ENCODE measurements at regions not wholly inside any gene's neighbourhood (a gene's known extent, or its start where the extent isn't known, plus 50 kb on each side); places are given as distances from the start of the nearest gene placed in this dataset.

DNA sequence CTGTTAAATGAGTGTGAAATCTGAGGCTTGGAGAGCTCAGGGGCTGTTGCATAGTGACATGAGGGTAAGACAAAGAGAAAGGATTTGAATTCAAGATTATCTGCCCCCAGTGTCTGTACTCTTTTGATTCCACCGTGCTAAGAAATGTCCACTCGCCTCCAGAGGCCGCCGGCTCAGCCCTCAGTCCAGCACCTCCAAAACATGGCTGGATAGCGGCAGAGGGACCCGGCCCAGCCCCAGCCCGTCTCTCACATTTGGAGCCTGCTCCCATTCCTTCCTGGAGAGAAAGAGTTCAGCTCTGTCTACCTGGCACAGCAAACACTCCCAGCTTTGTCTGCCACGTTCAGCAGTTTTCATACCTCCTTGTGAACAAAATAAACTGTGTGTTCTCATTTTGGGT is 84.8 kb upstream of the IQSEC1 start:
- H4K20me1 ChIP-seq (ENCODE audit: control insufficient read depth, insufficient read depth) = no peaks in the 10 kb centered on the region
- H3K27me3 ChIP-seq (replicated peaks in 1 of 2; ENCODE audit: control insufficient read depth in 2 of 2, insufficient read depth in 2 of 2, low read length in 1 of 2) = no peaks in the 10 kb centered on the region; a peak in 2 of 4 replicates
- DNase-seq (ENCODE audit: low read depth, low spot score) = no peak
- ChIA-PET POLR2A (no interaction called here), SMC1A (ENCODE audit: uncharacterized antibody, unreplicated experiment) (no interaction called here), CTCF (no interaction called here), RAD21 (ENCODE audit: unreplicated experiment) (no interaction called here)
- peaks cover 2% of the 10 kb centered on the region; the same call in 1 of the 3 replicates for H3K9me3 ChIP-seq (replicated peaks; ENCODE audit: control insufficient read depth, insufficient read depth, low read length)
- no peak for TF ChIP-seq SPI1 (IDR thresholded peaks at IDR 0.05; ENCODE audit: borderline replicate concordance, insufficient read depth, low read depth, low read length)
- TF ChIP-seq GABPA (IDR thresholded peaks at IDR 0.05; ENCODE audit: low read depth) = no peak
- TF ChIP-seq DPF2 (IDR thresholded peaks at IDR 0.05) = no peak
- no peak for TF ChIP-seq SMC3 (IDR thresholded peaks at IDR 0.05; ENCODE audit: borderline replicate concordance, low read length)
- no peak for TF ChIP-seq SMARCA5 (IDR thresholded peaks at IDR 0.05)
- TF ChIP-seq KLF5 (IDR thresholded peaks at IDR 0.05; ENCODE audit: partially characterized antibody) = no peak
- TF ChIP-seq MXI1 (IDR thresholded peaks at IDR 0.05; ENCODE audit: low read depth, low read length) = no peak
- TF ChIP-seq EZH2 (IDR thresholded peaks at IDR 0.05; ENCODE audit: borderline replicate concordance, control insufficient read depth, low read depth, low read length) = no peak
- no peak for TF ChIP-seq NFYB (IDR thresholded peaks at IDR 0.05; ENCODE audit: insufficient read depth, low read depth, low read length)
- no peak for TF ChIP-seq CBFB (IDR thresholded peaks at IDR 0.05; ENCODE audit: low read depth)
- no peak for TF ChIP-seq RELA (IDR thresholded peaks at IDR 0.05; ENCODE audit: borderline replicate concordance, partially characterized antibody)
- TF ChIP-seq, protein P1, sequence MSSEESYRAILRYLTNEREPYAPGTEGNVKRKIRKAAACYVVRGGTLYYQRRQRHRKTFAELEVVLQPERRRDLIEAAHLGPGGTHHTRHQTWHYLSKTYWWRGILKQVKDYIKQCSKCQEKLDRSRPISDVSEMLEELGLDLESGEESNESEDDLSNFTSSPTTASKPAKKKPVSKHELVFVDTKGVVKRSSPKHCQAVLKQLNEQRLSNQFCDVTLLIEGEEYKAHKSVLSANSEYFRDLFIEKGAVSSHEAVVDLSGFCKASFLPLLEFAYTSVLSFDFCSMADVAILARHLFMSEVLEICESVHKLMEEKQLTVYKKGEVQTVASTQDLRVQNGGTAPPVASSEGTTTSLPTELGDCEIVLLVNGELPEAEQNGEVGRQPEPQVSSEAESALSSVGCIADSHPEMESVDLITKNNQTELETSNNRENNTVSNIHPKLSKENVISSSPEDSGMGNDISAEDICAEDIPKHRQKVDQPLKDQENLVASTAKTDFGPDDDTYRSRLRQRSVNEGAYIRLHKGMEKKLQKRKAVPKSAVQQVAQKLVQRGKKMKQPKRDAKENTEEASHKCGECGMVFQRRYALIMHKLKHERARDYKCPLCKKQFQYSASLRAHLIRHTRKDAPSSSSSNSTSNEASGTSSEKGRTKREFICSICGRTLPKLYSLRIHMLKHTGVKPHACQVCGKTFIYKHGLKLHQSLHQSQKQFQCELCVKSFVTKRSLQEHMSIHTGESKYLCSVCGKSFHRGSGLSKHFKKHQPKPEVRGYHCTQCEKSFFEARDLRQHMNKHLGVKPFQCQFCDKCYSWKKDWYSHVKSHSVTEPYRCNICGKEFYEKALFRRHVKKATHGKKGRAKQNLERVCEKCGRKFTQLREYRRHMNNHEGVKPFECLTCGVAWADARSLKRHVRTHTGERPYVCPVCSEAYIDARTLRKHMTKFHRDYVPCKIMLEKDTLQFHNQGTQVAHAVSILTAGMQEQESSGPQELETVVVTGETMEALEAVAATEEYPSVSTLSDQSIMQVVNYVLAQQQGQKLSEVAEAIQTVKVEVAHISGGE (CRISPR knock-in tag; IDR thresholded peaks at IDR 0.05) = no peak
- TF ChIP-seq, protein P2, sequence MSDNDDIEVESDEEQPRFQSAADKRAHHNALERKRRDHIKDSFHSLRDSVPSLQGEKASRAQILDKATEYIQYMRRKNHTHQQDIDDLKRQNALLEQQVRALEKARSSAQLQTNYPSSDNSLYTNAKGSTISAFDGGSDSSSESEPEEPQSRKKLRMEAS (IDR thresholded peaks at IDR 0.05; ENCODE audit: low read depth, low read length) = no peak
- no peak for TF ChIP-seq CHD2 (IDR thresholded peaks at IDR 0.05; ENCODE audit: borderline replicate concordance, low read depth, low read length)
- no peak for TF ChIP-seq PML (IDR thresholded peaks at IDR 0.05; ENCODE audit: low read length)
- no peak for TF ChIP-seq SUZ12 (IDR thresholded peaks at IDR 0.05; ENCODE audit: unreplicated experiment)
- no peak for TF ChIP-seq TCF12 (IDR thresholded peaks at IDR 0.05; ENCODE audit: low read depth, low read length)
- TF ChIP-seq TCF7 (IDR thresholded peaks at IDR 0.05; ENCODE audit: borderline replicate concordance) = no peak
- intact Hi-C loops (cut with micrococcal nuclease; ENCODE audit: unreplicated experiment) = no loop called here
- BruUV-seq (replicated peaks) = no TSS peak
- no peaks in the 10 kb centered on the region for H3K36me3 ChIP-seq (ENCODE audit: control insufficient read depth in 2 of 2, insufficient read depth in 2 of 2, low read length in 1 of 2)
- no peak for FAIRE-seq
- no peak overlapping the region for H2AFZ ChIP-seq (ENCODE audit: control insufficient read depth, low read depth, low read length)
- no peaks in the 10 kb centered on the region for H3K79me2 ChIP-seq (ENCODE audit: control insufficient read depth, insufficient read depth, low read length)
- no peak for ATAC-seq
- H3K4me1 ChIP-seq (ENCODE audit: control insufficient read depth, insufficient read depth, low read length) = no peaks in the 10 kb centered on the region
- no peak overlapping the region for H3K4me2 ChIP-seq (ENCODE audit: control insufficient read depth, insufficient read depth)
- no peak overlapping the region for H3K27ac ChIP-seq (ENCODE audit: control insufficient read depth, insufficient read depth)
- in situ Hi-C loops (cut with MboI) = no loop called here
- WGBS (ENCODE audit: insufficient coverage, insufficient replicate concordance, low lambda C conversion rate, missing lambda C conversion rate) = 24% methylated on average over 8 of the region's 8 CpGs
- no peak overlapping the region for H3K4me3 ChIP-seq
- no peak overlapping the region for H3K9ac ChIP-seq (ENCODE audit: control insufficient read depth, insufficient read depth, low read length)
